ENCODE measurements at regions not wholly inside any gene's neighbourhood (a gene's known extent, or its start where the extent isn't known, plus 50 kb on each side); places are given as distances from the start of the nearest gene placed in this dataset.

- no peak overlapping the region for H3K27ac ChIP-seq (ENCODE audit: low read depth, low read length, poor library complexity, severe bottlenecking)
- H3F3A ChIP-seq (ENCODE audit: insufficient read depth, low read length), result no peaks in the 10 kb centered on the region
- H3K4me2 ChIP-seq (ENCODE audit: low read length), result no peak overlapping the region
- H3K9me2 ChIP-seq (ENCODE audit: low read depth, low read length), result no peaks in the 10 kb centered on the region
- no peaks in the 10 kb centered on the region for H3K79me2 ChIP-seq (ENCODE audit: insufficient read depth, low read length)
- H3K4me1 ChIP-seq (ENCODE audit: insufficient read depth, low read length, severe bottlenecking), result no peaks in the 10 kb centered on the region
- no peaks in the 10 kb centered on the region for H3K9me3 ChIP-seq (ENCODE audit: low read length)
- H2AFZ ChIP-seq (ENCODE audit: low read length), result no peak overlapping the region
- H3K9ac ChIP-seq (ENCODE audit: low read length), result no peak overlapping the region
- no peak for TF ChIP-seq CTCF (IDR thresholded peaks at IDR 0.05; ENCODE audit: low read length)
- TF ChIP-seq EZH2 (IDR thresholded peaks at IDR 0.05; ENCODE audit: borderline replicate concordance, low read length), result no peak
- H3K36me3 ChIP-seq (ENCODE audit: insufficient read depth, low read length), result no peaks in the 10 kb centered on the region
- H3K4me3 ChIP-seq (ENCODE audit: low read depth, low read length, poor library complexity, severe bottlenecking), result no peak overlapping the region
- H3K27me3 ChIP-seq (ENCODE audit: insufficient read depth, low read length), result no peaks in the 10 kb centered on the region
- no peaks in the 10 kb centered on the region for H4K20me1 ChIP-seq (ENCODE audit: insufficient read depth, low read length)
Observed at GRCh38 chr19:30273184-30273583, 99.0 kb upstream of the ZNF536 start.

GRCh38 chr19:30274987-30275386 lies 97.2 kb upstream of the ZNF536 start:
- Histone ChIP-seq H3K27me3 (ENCODE audit: insufficient read depth, low read length) (no peaks in the 10 kb centered on the region), H3K4me1 (ENCODE audit: insufficient read depth, low read length, severe bottlenecking) (no peaks in the 10 kb centered on the region), H3K27ac (ENCODE audit: low read depth, low read length, poor library complexity, severe bottlenecking) (no peak overlapping the region), H4K20me1 (ENCODE audit: insufficient read depth, low read length) (no peaks in the 10 kb centered on the region), H3K9me3 (ENCODE audit: low read length) (no peaks in the 10 kb centered on the region), H3K9ac (ENCODE audit: low read length) (no peak overlapping the region), H3K79me2 (ENCODE audit: insufficient read depth, low read length) (no peaks in the 10 kb centered on the region), H2AFZ (ENCODE audit: low read length) (no peak overlapping the region), H3K4me3 (ENCODE audit: low read depth, low read length, poor library complexity, severe bottlenecking) (no peak overlapping the region), H3K9me2 (ENCODE audit: low read depth, low read length) (no peaks in the 10 kb centered on the region), H3K36me3 (ENCODE audit: insufficient read depth, low read length) (no peaks in the 10 kb centered on the region), H3K4me2 (ENCODE audit: low read length) (no peak overlapping the region), H3F3A (ENCODE audit: insufficient read depth, low read length) (no peaks in the 10 kb centered on the region)
- TF ChIP-seq EZH2 (IDR thresholded peaks at IDR 0.05; ENCODE audit: borderline replicate concordance, low read length) (no peak), CTCF (IDR thresholded peaks at IDR 0.05; ENCODE audit: low read length) (no peak)

- no peaks in the 10 kb centered on the region for H3K9me2 ChIP-seq (ENCODE audit: low read depth, low read length)
- TF ChIP-seq CTCF (IDR thresholded peaks at IDR 0.05; ENCODE audit: low read length) (no peak), EZH2 (IDR thresholded peaks at IDR 0.05; ENCODE audit: borderline replicate concordance, low read length) (no peak)
- H3K4me2 ChIP-seq (ENCODE audit: low read length), result no peak overlapping the region
- no peaks in the 10 kb centered on the region for H3F3A ChIP-seq (ENCODE audit: insufficient read depth, low read length)
- H3K9ac ChIP-seq (ENCODE audit: low read length), result no peak overlapping the region
- H3K36me3 ChIP-seq (ENCODE audit: insufficient read depth, low read length), result no peaks in the 10 kb centered on the region
- H3K4me3 ChIP-seq (ENCODE audit: low read depth, low read length, poor library complexity, severe bottlenecking), result no peak overlapping the region
- H4K20me1 ChIP-seq (ENCODE audit: insufficient read depth, low read length), result no peaks in the 10 kb centered on the region
- no peaks in the 10 kb centered on the region for H3K4me1 ChIP-seq (ENCODE audit: insufficient read depth, low read length, severe bottlenecking)
- no peak overlapping the region for H2AFZ ChIP-seq (ENCODE audit: low read length)
- no peaks in the 10 kb centered on the region for H3K79me2 ChIP-seq (ENCODE audit: insufficient read depth, low read length)
- no peaks in the 10 kb centered on the region for H3K9me3 ChIP-seq (ENCODE audit: low read length)
- H3K27ac ChIP-seq (ENCODE audit: low read depth, low read length, poor library complexity, severe bottlenecking), result no peak overlapping the region
- no peaks in the 10 kb centered on the region for H3K27me3 ChIP-seq (ENCODE audit: insufficient read depth, low read length)
Observed at GRCh38 chr19:30276011-30276882, 95.9 kb upstream of the ZNF536 start.
